ENCODE measurements at regions not wholly inside any gene's neighbourhood (a gene's known extent, or its start where the extent isn't known, plus 50 kb on each side); places are given as distances from the start of the nearest gene placed in this dataset.

- no peak for TF ChIP-seq EZH2 (optimal IDR thresholded peaks at IDR 0.05; ENCODE audit: low read depth, low read length)
- TF ChIP-seq, protein P1, sequence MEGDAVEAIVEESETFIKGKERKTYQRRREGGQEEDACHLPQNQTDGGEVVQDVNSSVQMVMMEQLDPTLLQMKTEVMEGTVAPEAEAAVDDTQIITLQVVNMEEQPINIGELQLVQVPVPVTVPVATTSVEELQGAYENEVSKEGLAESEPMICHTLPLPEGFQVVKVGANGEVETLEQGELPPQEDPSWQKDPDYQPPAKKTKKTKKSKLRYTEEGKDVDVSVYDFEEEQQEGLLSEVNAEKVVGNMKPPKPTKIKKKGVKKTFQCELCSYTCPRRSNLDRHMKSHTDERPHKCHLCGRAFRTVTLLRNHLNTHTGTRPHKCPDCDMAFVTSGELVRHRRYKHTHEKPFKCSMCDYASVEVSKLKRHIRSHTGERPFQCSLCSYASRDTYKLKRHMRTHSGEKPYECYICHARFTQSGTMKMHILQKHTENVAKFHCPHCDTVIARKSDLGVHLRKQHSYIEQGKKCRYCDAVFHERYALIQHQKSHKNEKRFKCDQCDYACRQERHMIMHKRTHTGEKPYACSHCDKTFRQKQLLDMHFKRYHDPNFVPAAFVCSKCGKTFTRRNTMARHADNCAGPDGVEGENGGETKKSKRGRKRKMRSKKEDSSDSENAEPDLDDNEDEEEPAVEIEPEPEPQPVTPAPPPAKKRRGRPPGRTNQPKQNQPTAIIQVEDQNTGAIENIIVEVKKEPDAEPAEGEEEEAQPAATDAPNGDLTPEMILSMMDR (IDR thresholded peaks at IDR 0.05; ENCODE audit: low read length): no peak
These were observed 185.5 kb downstream of the SMC2 start for GRCh38 chr9:104279535-104280177.
